IMR-90 (cell line): ENCODE measurements at regions not wholly inside any gene's neighbourhood (a gene's known extent, or its start where the extent isn't known, plus 50 kb on each side); places are given as distances from the start of the nearest gene placed in this dataset.

Experiments used
- CHD1 ChIP-seq: IDR thresholded peaks from 2 replicates; pipeline ENCODE4 v1.6.1; 2012; ENCODE audit warnings: low read depth, low read length, improper control_type of control experiment
- CTCF ChIP-seq: conservative IDR thresholded peaks from 2 replicates; pipeline ENCODE4 v1.5.1; 2012; ENCODE audit warnings: mild to moderate bottlenecking, low read depth, low read length, improper control_type of control experiment
- ELK1 ChIP-seq: fragments of 150-350 bp; IDR thresholded peaks from 2 replicates; pipeline ENCODE4 v1.6.1; 2016; ENCODE audit warnings: low read depth, mild to moderate bottlenecking, low read length, moderate library complexity, borderline replicate concordance
- MXI1 ChIP-seq: IDR thresholded peaks from 2 replicates; pipeline ENCODE4 v1.6.1; 2012; ENCODE audit warnings: low read depth, mild to moderate bottlenecking, low read length, moderate library complexity, borderline replicate concordance
- POLR2A ChIP-seq: IDR thresholded peaks from 2 replicates; pipeline ENCODE4 v1.6.1; 2012; ENCODE audit warnings: mild to moderate bottlenecking, low read depth, low read length
- RAD21 ChIP-seq: IDR thresholded peaks from 2 replicates; pipeline ENCODE4 v1.6.1; 2012; ENCODE audit warnings: low read length, improper control_type of control experiment
- RCOR1 ChIP-seq: IDR thresholded peaks from 2 replicates; pipeline ENCODE4 v1.6.1; 2012; ENCODE audit warnings: mild to moderate bottlenecking, low read length, improper control_type of control experiment; ENCODE audit not compliant: insufficient replicate concordance

- TF ChIP-seq CTCF: no peak
- no peak for TF ChIP-seq MXI1
- TF ChIP-seq POLR2A: no peak
- TF ChIP-seq RAD21: no peak
- TF ChIP-seq ELK1: no peak
- TF ChIP-seq RCOR1: no peak
- TF ChIP-seq CHD1: no peak
Measured at GRCh38 chr12:107544937-107545336, 140.7 kb upstream of the PWP1 start.
